Progenitor cell of endocrine pancreas (in vitro differentiated cells): ENCODE measurements at regions not wholly inside any gene's neighbourhood (a gene's known extent, or its start where the extent isn't known, plus 50 kb on each side); places are given as distances from the start of the nearest gene placed in this dataset.

ENCODE experiments used
- DNase-seq: peaks from one replicate; pipeline ENCODE4 v3.0.0; 2021; ENCODE audit warnings: low spot score; ENCODE audit not compliant: unreplicated experiment
- H3K27ac Mint-ChIP-seq: 2 replicates; pipeline ENCODE4 v1.8.0; 2021; ENCODE audit warnings: mild to moderate bottlenecking, moderate library complexity, mixed read lengths
- H3K27me3 Mint-ChIP-seq: 2 replicates; pipeline ENCODE4 v1.8.0; 2021; ENCODE audit warnings: mixed read lengths
- H3K36me3 Mint-ChIP-seq: 2 replicates; pipeline ENCODE4 v1.8.0; 2022; ENCODE audit warnings: mixed read lengths; ENCODE audit not compliant: insufficient read depth
- H3K4me1 Mint-ChIP-seq: 2 replicates; pipeline ENCODE4 v1.8.0; 2021; ENCODE audit warnings: low read depth, mixed read lengths
- H3K4me3 Mint-ChIP-seq: 2 replicates; pipeline ENCODE4 v1.8.0; 2021; ENCODE audit warnings: low read depth, mild to moderate bottlenecking, moderate library complexity, mixed read lengths
- H3K9me3 Mint-ChIP-seq: 2 replicates; pipeline ENCODE4 v1.8.0; 2021; ENCODE audit warnings: low read depth, mixed read lengths
- CTCF ChIP-seq: fragments of 200-600 bp; sonication (generic); IDR thresholded peaks from one replicate; pipeline ENCODE4 v1.5.0; 2021; ENCODE audit warnings: antibody characterized with exemption, mild to moderate bottlenecking; ENCODE audit not compliant: unreplicated experiment

GRCh38 chr4:96145601-96146000 lies 305.7 kb downstream of the PDHA2 start:
- Mint-ChIP-seq H3K27ac (no peak overlapping the region), H3K9me3 (no peaks in the 10 kb centered on the region), H3K4me3 (no peak overlapping the region), H3K27me3 (no peaks in the 10 kb centered on the region), H3K4me1 (no peaks in the 10 kb centered on the region), H3K36me3 (no peaks in the 10 kb centered on the region)
- no peak for TF ChIP-seq CTCF
- no peak for DNase-seq

GRCh38 chr4:96146686-96147085 lies 306.8 kb downstream of the PDHA2 start:
- Mint-ChIP-seq H3K27ac (no peak overlapping the region), H3K27me3 (no peaks in the 10 kb centered on the region), H3K9me3 (no peaks in the 10 kb centered on the region), H3K36me3 (no peaks in the 10 kb centered on the region), H3K4me3 (no peak overlapping the region), H3K4me1 (no peaks in the 10 kb centered on the region)
- TF ChIP-seq CTCF: no peak
- no peak for DNase-seq

- Mint-ChIP-seq H3K4me3 (no peak overlapping the region), H3K27me3 (no peaks in the 10 kb centered on the region), H3K4me1 (no peaks in the 10 kb centered on the region), H3K36me3 (no peaks in the 10 kb centered on the region), H3K27ac (no peak overlapping the region), H3K9me3 (no peaks in the 10 kb centered on the region)
- TF ChIP-seq CTCF: no peak
- no peak for DNase-seq
These were observed 310.0 kb downstream of the PDHA2 start for GRCh38 chr4:96149894-96150293.

- H3K4me3 Mint-ChIP-seq: no peak overlapping the region
These were observed 310.6 kb downstream of the PDHA2 start for GRCh38 chr4:96150466-96150865.

GRCh38 chr4:96152824-96153223 lies 312.9 kb downstream of the PDHA2 start:
- no peak overlapping the region for H3K4me3 Mint-ChIP-seq
- no peaks in the 10 kb centered on the region for H3K9me3 Mint-ChIP-seq
- H3K27ac Mint-ChIP-seq: no peak overlapping the region
- no peaks in the 10 kb centered on the region for H3K4me1 Mint-ChIP-seq
- no peaks in the 10 kb centered on the region for H3K36me3 Mint-ChIP-seq
- DNase-seq: no peak
- no peaks in the 10 kb centered on the region for H3K27me3 Mint-ChIP-seq
- TF ChIP-seq CTCF: no peak

More at GRCh38 chr4:96150466-96150865, 310.6 kb downstream of the PDHA2 start:
- DNase-seq: no peak
- H3K36me3 Mint-ChIP-seq: no peaks in the 10 kb centered on the region
- no peak overlapping the region for H3K27ac Mint-ChIP-seq
- TF ChIP-seq CTCF: no peak
- H3K27me3 Mint-ChIP-seq: no peaks in the 10 kb centered on the region
- H3K4me1 Mint-ChIP-seq: no peaks in the 10 kb centered on the region
- no peaks in the 10 kb centered on the region for H3K9me3 Mint-ChIP-seq
